ENCODE measurements at regions not wholly inside any gene's neighbourhood (a gene's known extent, or its start where the extent isn't known, plus 50 kb on each side); places are given as distances from the start of the nearest gene placed in this dataset.
"Not testable (repeated sequence)": the region's sequence is repeated elsewhere in the genome, so short reads cannot be mapped to it uniquely, and the experiment has no call there.

- no peaks in the 10 kb centered on the region for H3K4me1 ChIP-seq
- H3K36me3 ChIP-seq: no peaks in the 10 kb centered on the region
- H3K9me3 ChIP-seq: no peaks in the 10 kb centered on the region
- no peak overlapping the region for H3K4me3 ChIP-seq (ENCODE audit: low read depth, low read length)
- DNase-seq: no peak
- TF ChIP-seq CTCF (IDR thresholded peaks at IDR 0.05; ENCODE audit: low read depth, low read length): no peak
- H3K27me3 ChIP-seq: no peaks in the 10 kb centered on the region
Observed at GRCh38 chr12:71281425-71281824, 123.6 kb upstream of the TSPAN8 start.

GRCh38 chr12:71277866-71278265 is 120.1 kb upstream of the TSPAN8 start:
- TF ChIP-seq CTCF (IDR thresholded peaks at IDR 0.05; ENCODE audit: low read depth, low read length): no peak
- no peak for DNase-seq
- H3K36me3 ChIP-seq: no peaks in the 10 kb centered on the region
- H3K4me3 ChIP-seq (ENCODE audit: low read depth, low read length): no peak overlapping the region
- H3K4me1 ChIP-seq: no peaks in the 10 kb centered on the region
- H3K27me3 ChIP-seq: no peaks in the 10 kb centered on the region
- no peaks in the 10 kb centered on the region for H3K9me3 ChIP-seq

GRCh38 chr12:71276541-71276940 is 118.7 kb upstream of the TSPAN8 start:
- no peaks in the 10 kb centered on the region for H3K36me3 ChIP-seq
- DNase-seq: no peak
- no peaks in the 10 kb centered on the region for H3K9me3 ChIP-seq
- H3K27me3 ChIP-seq: no peaks in the 10 kb centered on the region
- no peak for TF ChIP-seq CTCF (IDR thresholded peaks at IDR 0.05; ENCODE audit: low read depth, low read length)
- no peaks in the 10 kb centered on the region for H3K4me1 ChIP-seq
- no peak overlapping the region for H3K4me3 ChIP-seq (ENCODE audit: low read depth, low read length)

GRCh38 chr12:71270794-71271193 is 113.0 kb upstream of the TSPAN8 start:
- H3K4me1 ChIP-seq; H3K4me3 ChIP-seq (ENCODE audit: low read depth, low read length); H3K27me3 ChIP-seq; H3K36me3 ChIP-seq; DNase-seq; H3K9me3 ChIP-seq: not testable (repeated sequence)

GRCh38 chr12:71270057-71270456 is 112.3 kb upstream of the TSPAN8 start:
- no peak for DNase-seq
- Histone ChIP-seq H3K4me3 (ENCODE audit: low read depth, low read length) (no peak overlapping the region), H3K36me3 (no peaks in the 10 kb centered on the region), H3K4me1 (no peaks in the 10 kb centered on the region), H3K9me3 (no peaks in the 10 kb centered on the region), H3K27me3 (no peaks in the 10 kb centered on the region)
- TF ChIP-seq CTCF (IDR thresholded peaks at IDR 0.05; ENCODE audit: low read depth, low read length): no peak

GRCh38 chr12:71269281-71269598 is 111.4 kb upstream of the TSPAN8 start:
- H3K4me1 ChIP-seq: no peaks in the 10 kb centered on the region
- DNase-seq: no peak
- H3K4me3 ChIP-seq (ENCODE audit: low read depth, low read length): no peak overlapping the region
- H3K27me3 ChIP-seq: no peaks in the 10 kb centered on the region
- H3K36me3 ChIP-seq: no peaks in the 10 kb centered on the region
- H3K9me3 ChIP-seq: no peaks in the 10 kb centered on the region
- TF ChIP-seq CTCF (IDR thresholded peaks at IDR 0.05; ENCODE audit: low read depth, low read length): no peak

- no peak for TF ChIP-seq CTCF (IDR thresholded peaks at IDR 0.05; ENCODE audit: low read depth, low read length)
- no peaks in the 10 kb centered on the region for H3K9me3 ChIP-seq
- H3K4me3 ChIP-seq (ENCODE audit: low read depth, low read length): no peak overlapping the region
- H3K27me3 ChIP-seq: no peaks in the 10 kb centered on the region
- H3K36me3 ChIP-seq: no peaks in the 10 kb centered on the region
- no peaks in the 10 kb centered on the region for H3K4me1 ChIP-seq
- no peak for DNase-seq
Observed at GRCh38 chr12:71268598-71269280, 110.9 kb upstream of the TSPAN8 start.

Data from BE2C (cell line).